ENCODE measurements at regions not wholly inside any gene's neighbourhood (a gene's known extent, or its start where the extent isn't known, plus 50 kb on each side); places are given as distances from the start of the nearest gene placed in this dataset.
A peak's percentile ranks its signal among the peaks of the same experiment; 100 is the strongest.

- DNase-seq: no peak
Observed at GRCh38 chr2:172232708-172233396, 130.2 kb upstream of the DLX2 start.

- DNase-seq: no peak
Observed at GRCh38 chr2:172233987-172234715, 131.5 kb upstream of the DLX2 start.

GRCh38 chr2:172234716-172235691 is 132.3 kb upstream of the DLX2 start:
- peak in 1 of 2 donors; percentile 16 for DNase-seq

- no peak for DNase-seq
Observed at GRCh38 chr2:172239944-172240590, 137.4 kb upstream of the DLX2 start.

- DNase-seq: no peak
Observed at GRCh38 chr2:172241222-172241621, 138.5 kb upstream of the DLX2 start.

- DNase-seq: no peak
Observed at GRCh38 chr2:172242471-172242870, 139.8 kb upstream of the DLX2 start.

- no peak for DNase-seq
Observed at GRCh38 chr2:172242961-172243360, 140.3 kb upstream of the DLX2 start.

GRCh38 chr2:172244419-172245130 is 141.9 kb upstream of the DLX2 start:
- DNase-seq: no peak

GRCh38 chr2:172246649-172247048 is 143.9 kb upstream of the DLX2 start:
- peak; percentile 39 to 46 for DNase-seq

GRCh38 chr2:172247203-172247602 is 144.5 kb upstream of the DLX2 start:
- DNase-seq: no peak

GRCh38 chr2:172248381-172248780 is 145.7 kb upstream of the DLX2 start:
- no peak for DNase-seq

- DNase-seq: no peak
Observed at GRCh38 chr2:172248785-172249187, 146.1 kb upstream of the DLX2 start.

GRCh38 chr2:172249334-172249733 is 146.6 kb upstream of the DLX2 start:
- peak in 1 of 2 donors; percentile 4 for DNase-seq

GRCh38 chr2:172249986-172250385 is 147.3 kb upstream of the DLX2 start:
- no peak for DNase-seq

GRCh38 chr2:172251231-172251630 is 148.5 kb upstream of the DLX2 start:
- no peak for DNase-seq

GRCh38 chr2:172252154-172252553 is 149.5 kb upstream of the DLX2 start:
- peak in 1 of 2 donors; percentile 39 for DNase-seq

- peak; percentile 80 to 90 for DNase-seq
Observed at GRCh38 chr2:172253190-172254052, 150.7 kb upstream of the DLX2 start.

- no peak for DNase-seq
Observed at GRCh38 chr2:172256886-172257285, 154.2 kb upstream of the DLX2 start.

GRCh38 chr2:172259827-172260226 is 157.1 kb upstream of the DLX2 start:
- DNase-seq: no peak

- DNase-seq: no peak
Observed at GRCh38 chr2:172260336-172260735, 157.6 kb upstream of the DLX2 start.

GRCh38 chr2:172261292-172261691 is 158.6 kb upstream of the DLX2 start:
- no peak for DNase-seq

All from inflammatory macrophage (primary cell).